Stimulated activated CD4-positive, alpha-beta T cell treated with anti-CD3 and anti-CD28 coated beads, Interleukin-12 subunit alpha, Interleukin-12 subunit beta, amount 100 ng/mL, for 4 hours (primary cell): ENCODE measurements at regions not wholly inside any gene's neighbourhood (a gene's known extent, or its start where the extent isn't known, plus 50 kb on each side); places are given as distances from the start of the nearest gene placed in this dataset.

Experiments used
- DNase-seq: peaks from one replicate; pipeline ENCODE4 v3.0.0-alpha.2; 2020

DNA sequence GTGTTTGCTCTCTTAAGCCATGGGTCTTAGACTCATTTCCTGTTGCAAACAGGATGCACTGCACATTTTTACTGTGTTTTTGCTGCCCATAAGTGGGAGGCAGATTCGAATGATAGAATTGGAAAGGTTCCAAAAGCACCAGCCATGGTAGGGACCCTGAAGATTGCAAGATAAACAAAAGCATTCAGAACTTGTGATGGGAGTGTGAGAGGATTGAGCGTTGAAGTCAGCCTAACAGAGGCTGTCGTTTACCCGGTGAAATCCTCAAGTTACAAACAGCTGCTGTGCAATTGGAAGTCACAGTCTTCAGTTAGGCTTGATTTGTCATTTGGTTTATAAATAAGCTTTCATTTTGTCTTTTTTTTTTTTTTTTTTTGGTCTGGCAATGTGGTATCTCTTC, 192.7 kb upstream of the MKI67 start:
- no peak for DNase-seq

DNA sequence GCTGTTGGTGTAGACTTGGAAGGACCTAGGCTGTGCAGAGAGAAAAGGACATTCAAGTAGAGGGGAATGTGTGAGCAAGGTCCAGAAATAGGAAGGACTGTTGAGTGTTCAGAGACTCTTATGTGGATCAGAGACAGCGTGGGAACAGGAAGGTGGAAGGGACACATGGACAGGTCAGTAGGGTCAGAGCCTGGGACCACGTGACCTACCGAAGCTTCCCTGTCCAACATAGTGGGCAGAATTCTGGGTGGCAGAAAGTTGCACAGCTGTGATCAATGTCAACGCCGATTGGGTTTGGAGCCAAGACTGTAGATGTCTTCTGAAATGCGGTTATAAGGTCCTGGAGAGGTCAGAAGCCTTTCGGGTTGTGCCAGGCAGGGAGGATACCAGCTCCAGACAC, 195.9 kb upstream of the MKI67 start:
- no peak for DNase-seq

DNA sequence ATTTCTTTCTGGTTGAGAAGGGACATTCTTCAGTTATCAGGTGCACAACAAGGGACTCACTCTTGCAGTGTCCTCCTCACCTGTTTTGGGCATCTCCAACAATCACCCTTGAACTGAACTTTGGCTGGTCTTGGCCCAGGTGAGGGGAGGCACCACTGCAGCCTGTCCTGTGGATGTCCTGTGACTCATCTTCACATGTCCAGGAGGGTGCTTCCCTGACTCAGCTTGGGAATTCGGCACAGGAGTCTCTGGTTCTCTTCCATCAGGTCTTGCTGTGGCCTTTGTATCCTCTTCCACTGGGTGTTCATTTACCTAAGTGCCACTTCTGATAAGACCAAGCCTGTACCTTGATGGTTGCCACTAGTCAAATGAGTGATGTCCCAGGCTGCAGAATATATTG, 196.7 kb upstream of the MKI67 start:
- no peak for DNase-seq

DNA sequence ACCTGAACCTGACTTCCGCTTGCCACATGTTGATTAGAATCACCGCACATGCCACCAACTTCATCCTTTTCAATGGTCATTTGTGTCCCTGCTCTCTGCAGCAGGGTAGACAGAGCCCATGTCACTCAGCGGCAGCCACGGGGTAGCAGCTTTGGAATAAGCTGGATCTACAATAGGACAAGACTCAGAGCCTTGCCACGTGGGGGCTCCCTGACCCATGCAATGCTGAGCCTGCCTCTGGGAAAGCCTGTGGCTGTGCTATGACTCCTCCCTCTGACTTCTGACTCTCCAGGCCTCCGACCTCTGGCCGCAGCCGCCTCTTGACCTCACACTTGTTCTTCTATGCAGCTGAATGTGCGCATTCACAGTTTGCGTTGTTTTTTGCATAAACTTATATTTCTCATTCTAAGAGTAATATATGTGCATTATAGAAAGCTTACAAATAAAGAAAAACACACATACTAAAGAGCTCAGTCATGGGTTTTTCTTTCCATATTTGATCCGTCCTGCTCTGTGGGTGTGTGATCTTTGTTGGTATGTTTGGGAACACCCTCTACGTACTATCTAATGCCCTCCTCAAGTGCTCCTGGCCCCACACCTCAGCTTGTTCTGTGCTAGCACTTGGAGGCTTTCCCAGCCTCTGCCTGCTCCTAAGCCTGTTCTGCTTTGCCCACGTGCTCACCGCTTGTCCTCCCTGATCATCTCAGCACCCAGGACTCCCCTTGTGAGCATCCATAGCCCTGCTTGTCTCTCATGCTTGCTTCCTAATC, 198.0 kb upstream of the MKI67 start:
- no peak for DNase-seq

DNA sequence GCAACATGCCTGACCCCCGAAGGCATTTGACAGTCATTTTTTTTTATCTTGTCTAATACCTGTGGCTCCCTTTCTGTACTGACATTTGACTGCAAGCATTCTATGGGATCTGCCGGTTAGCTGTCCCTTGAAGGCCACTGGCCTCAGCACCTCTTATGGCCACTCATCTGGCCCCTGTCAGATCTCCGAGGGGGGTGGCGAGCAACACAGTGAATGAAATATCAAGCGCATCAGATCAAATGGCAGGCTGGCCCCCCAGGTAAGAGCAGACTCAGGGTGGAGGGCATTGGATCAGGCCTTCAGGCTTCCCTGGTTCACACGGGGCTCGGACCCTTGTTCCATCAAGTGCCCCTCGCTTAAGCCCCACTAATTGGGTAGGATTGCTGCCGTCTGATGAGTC, 199.6 kb upstream of the MKI67 start:
- no peak for DNase-seq

DNA sequence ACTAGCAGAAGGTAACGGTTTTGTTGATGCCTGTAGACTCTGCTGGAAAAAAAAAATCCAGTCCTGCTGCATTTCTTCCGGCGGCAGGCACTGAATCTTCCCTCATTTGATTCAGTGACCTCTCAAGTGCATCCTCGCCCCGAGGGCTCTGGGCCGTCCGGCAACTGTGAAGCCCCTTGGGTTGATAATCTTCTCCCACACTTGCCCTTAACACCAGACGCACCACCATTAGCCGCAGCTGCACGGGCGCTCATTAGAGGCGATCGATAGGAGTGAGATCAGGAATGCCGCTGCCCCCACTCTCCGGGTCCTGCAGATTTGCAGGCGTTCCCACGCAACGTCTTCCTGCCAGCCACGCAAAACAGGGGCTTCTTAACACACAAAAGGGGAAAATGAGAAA, 200.0 kb upstream of the MKI67 start:
- no peak for DNase-seq

DNA sequence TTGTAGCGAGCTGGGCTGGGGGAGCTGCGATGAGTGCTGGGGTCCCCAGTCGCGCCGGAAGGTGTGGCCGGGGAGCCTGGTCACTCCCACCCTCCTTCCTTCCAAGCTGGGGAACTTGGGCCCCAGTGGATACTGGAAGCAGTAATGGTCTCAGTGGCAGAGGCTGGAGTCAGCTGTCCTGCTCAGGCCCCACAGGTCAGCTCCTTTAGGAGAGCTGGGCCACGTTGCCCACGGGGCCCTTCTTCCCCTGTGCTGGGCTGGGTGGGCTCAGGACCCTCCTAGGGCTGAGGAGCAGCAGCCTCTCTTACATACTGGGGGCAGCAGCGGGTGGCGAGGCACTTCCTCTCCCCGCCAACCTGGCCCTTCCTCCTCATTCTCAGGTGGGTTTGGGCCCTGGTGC, 200.6 kb upstream of the MKI67 start:
- DNase-seq, result no peak

DNA sequence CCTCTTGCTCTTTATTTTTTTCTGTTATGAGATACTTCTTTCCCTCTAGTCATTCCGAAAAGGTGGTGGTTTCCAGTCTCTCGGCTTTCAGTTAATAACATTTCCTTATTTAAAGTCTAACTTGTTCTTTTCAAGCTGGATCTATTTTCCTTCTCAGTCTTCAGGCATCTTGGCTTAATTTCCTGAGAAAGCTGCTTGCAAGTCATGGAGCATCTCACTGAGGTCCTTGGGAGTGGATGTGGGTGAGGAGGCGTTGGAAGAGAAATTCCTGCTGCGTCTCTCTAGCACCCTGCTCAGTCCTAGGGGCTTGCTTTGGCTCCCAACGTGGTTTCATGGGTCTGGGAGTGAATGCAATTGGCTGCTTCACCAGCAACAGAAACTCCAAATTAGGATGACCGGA, 210.2 kb upstream of the MKI67 start:
- DNase-seq, result no peak

DNA sequence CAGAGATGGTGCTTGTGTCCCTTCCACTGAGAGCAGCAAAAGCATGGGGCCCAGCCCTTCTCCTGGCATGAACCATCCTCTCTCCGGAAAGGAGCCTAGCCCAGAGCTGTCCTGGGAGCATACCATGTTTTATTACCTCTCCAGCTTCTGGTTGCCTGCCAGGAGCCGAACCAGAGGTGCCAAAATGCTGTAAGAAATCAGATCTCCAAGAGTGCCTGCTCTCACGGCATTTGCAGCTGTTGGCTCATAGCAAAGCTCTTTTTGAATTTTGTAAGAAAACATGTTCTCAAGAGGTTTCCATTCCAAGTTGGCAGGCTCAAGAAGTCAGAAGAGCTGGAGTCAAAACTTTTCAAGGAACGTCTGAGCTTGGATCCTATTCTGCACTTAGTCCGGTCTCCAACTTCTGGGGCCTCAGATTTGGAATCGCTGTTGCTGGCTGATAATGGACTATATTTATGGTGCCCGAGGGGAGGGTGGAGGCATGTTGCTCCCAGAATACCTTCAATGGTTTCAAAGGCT, 211.7 kb upstream of the MKI67 start:
- no peak for DNase-seq

DNA sequence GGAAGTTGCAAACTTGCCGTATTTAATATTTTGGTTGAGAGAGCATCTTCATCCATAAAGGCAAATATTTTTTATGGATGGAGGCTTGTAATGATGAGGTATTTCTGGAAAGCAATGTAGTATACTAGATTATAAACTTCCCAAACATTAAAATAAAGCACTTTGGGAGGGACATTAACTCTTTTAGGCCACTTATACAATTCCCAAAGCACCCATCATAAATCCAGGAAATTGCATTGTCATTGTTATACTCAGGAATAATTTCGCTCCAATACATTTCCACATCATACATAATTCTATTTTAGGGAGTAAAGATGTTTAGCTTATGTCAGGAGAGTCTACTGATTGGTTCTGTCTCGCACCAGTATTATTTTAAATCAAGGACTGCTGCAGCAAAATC, 212.7 kb upstream of the MKI67 start:
- DNase-seq, result no peak

DNA sequence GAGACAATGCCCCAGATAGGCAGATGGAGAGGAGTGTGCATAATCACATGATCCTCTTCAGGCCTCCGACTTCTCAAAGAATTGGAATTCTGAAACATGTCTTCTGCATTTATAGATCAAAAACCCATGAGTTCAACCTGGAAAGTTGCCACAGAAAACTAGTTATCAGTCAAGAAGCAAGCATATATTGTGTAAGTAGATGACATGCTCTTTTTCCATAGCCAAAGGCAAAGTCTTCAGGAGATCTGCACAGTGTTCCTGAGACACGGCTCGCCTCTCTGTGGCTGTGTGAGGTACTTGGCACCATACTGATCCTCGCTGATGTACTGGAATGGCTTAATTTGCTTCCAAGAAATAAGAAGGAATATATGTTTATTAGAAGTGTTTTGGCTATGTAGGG, 213.5 kb upstream of the MKI67 start:
- DNase-seq, result no peak

DNA sequence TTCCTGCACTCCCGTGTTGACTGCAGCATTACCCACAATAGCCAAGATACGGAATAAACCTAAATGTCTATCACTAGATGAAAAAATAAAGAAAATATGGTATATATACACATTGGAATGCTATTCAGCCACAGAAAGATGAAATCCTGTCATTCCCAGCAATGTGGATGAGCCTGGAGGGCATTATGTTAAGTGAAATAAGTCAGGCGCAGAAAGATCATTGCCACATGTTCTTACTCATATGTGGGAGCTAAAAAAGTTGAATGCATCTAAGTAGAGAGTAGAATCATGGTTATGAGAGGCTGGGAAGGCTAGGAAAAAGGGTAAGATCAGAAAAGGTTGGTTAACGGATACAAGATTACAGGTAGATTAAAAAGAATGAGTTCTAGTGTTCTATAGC, 219.1 kb upstream of the MKI67 start:
- DNase-seq, result no peak

DNA sequence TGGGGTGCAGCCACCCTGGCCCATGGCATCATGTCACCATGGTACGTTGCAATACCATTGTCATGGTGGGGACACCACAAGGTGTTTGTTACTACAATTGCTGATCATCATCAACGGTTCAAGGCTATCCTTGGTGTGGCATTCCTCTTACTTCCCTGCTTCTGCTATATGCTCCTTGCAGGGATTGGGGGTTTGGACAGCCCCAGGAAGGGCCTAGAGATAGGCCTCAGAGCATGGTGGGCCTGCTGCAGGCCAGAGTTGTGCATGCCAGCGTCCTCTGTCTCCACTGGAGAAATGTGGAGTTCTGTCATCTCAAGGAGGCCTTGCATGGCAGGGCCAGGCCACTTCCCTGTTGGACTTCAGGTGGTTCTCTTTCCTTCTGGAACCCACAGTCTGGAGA, 234.6 kb upstream of the MKI67 start:
- no peak for DNase-seq

DNA sequence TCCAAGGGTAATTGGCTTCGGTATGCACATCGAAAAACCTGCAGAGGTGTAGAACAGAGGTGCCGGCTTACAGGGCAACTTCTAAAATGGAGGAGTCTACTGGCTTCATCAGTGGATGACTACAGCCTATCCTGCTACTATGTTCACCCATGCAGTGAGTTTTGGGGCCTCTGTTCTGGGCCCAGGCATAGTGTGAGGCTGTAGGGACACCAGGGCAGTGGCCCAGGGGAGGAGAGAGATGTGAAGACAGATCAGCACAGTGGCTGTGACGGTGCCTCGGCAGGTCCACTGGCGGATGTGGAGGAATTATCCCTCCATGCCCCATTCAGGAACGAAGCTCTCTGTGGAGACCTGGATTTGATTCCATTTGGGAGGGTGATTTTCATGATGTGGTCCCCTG, 235.3 kb upstream of the MKI67 start:
- no peak for DNase-seq

DNA sequence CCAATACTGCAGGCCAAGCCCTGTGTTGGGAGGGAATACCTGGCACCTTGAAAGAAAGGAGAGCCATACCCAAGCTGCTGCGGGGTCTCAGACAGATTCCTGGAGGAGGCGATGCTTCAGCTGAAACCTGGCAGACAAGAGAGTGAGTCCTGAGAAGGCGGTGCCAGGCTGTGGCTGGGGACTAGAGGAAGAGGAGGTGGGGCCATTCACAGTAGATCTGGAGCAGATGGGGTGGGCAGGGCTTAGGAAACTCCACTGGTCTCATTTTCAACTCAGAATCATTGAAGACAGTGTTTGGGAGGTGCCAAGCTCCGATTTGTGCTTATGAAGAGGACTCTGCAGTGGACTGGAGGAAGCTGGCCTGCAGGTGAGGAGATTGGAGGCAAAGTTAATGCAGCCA, 236.3 kb upstream of the MKI67 start:
- no peak for DNase-seq

DNA sequence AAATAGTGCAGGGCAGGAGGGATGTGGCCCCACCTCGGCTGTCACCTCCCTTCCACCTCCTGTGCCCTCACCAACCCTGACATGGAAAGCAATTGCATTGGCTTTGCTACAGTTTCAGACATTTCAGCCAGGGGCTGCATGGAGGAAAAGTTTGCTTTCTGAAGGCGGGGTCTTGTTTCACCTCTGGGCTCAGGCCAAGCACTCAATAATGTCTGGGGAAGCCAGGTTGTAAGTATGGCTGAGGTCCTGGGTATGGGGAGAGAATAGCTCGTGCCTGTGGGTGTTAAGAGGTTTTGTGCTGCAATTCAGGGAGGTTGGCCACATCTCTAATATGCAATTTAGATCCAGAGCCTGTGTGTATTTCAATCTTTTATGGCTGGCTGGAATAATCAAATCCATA, 238.4 kb upstream of the MKI67 start:
- DNase-seq, result no peak

DNA sequence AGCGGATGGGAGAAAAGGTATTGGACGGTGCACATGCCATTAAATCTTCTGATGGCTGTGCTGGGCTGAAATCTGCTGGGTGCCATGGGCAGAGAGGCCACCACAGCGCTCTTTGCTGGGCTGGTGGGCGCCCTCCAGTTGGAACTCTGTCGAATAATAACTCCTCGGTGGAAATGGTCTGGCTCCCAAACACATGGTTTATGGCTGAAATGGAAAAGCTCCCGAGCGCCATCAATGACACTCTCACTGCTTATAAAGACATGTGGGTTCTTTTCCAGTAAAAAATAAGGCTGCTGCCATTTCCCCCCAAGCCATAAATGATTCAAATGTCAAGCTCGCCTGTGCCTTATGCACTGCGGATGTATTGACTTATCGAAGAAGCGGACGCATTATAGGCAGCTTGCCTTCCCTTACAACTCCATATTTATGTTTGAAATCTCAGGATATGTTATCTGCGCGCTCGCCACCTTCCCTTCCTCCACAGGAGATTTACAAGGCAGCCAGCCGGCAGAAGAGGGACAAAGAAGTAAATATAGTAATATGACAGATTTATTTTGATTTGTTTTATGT, 239.0 kb upstream of the MKI67 start:
- no peak for DNase-seq

DNA sequence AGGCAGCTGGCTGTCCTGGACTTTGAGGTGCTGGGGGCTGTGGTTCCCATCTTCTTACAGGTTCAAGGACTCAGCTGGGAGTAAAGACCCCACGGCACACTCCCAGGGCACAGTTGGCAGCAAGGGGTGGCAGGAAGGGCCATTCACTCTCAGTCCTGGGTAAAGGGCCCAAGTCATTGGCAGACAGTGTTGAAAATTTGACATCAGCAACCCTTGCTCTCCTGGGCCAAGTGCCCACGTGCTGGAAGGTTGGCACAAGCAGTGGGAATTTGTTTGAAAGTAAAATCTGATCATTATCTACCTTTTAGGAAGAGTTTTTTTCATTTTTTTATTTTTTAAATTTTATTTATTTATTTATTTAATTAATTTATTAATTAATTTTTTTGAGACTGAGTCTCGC, 241.6 kb upstream of the MKI67 start:
- DNase-seq, result no peak

DNA sequence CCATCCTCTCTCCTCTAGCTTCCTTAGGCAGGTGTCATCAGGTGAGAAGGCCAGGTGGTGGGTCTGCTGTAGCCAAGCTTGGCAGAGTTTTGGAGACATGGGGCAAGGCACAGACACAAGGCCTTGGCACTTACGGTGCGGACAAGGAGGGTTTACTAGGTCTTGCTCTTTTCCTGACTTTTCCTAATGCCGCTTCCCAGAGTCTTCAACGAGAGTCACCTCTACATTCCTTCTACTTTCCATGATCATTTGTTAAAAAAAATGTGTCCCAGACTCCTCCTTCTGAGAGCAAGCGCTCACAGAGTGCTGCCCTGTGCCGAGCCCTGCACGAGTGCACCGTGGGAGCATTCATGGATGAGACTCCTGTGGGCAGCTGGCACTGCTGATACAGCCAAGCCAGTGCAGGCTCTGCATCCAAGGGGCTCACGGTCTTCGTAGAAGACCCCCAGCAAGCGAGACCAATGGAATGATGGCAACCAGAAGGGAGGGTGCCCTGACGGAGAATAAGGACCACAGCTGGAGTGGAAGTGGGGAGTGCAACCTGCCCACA, 243.0 kb upstream of the MKI67 start:
- no peak for DNase-seq

DNA sequence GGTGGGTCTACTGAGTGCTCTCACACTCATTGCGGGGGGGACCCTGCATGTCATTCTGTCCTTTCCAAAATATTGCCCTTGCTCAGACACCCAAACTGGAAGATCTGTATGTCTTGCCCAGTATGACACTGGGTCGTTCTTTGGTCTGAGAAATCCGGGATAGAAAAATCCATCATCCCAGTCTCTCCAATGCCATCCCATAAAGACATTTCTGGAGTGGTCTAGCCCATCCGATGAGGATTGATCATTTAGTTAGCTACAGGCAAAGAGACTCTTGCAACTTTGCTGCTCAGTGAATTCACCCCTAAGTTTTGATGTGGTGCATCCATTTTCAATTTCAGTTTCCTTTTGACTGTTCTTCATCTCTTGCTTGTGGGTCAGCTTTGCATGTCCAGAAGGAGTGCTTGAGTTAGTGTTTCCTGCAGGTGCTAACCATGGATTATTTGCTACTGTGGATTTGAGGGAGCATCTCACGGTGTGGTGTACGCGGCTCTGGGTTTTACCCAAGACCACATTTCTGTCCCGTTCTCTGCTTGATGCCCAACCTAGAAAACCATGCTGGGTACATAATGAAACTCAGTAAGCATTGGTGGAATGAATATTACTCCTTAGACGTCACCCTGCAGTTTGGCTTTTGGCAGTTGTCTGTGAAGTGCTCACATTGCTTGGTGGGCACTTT, 247.0 kb upstream of the MKI67 start:
- DNase-seq, result no peak

DNA sequence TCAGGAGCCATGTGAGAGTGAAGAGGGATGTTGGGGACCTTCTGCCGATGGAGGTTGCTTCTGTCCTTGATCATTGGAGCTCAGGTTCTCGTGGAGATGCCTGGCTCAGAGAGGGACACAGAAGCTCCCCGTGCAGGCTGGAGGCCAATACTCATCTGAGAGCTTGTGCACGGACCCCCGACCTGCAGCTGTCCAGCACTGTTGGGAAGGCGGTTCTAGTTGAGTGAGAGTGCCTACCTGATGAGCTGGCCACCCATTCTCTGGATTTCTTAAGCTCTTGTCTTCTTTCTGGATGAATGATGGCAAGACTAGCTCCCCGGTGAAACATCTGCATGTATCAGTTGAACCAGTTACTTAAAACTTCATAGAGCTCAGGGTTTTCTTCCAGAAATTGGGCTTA, 247.6 kb upstream of the MKI67 start:
- DNase-seq, result no peak

DNA sequence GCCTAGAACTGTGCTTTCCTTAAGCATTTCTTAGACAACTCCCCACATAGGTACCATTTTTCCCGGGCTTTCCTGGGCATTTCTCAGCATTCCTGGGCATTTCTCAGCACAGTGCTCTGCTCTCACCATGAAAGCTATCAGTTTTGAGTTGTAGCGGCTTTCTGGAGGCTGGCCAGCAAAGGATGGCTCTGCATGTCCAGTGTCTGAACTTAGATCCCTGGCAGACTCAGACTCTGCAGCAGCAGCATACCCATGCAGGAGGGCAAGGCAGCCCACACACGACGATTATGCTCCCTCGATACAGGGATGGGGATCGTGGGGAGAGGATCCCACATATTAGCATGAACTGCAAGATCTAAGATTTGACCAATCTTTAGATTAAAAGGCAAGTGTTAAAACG, 248.9 kb upstream of the MKI67 start:
- no peak for DNase-seq

DNA sequence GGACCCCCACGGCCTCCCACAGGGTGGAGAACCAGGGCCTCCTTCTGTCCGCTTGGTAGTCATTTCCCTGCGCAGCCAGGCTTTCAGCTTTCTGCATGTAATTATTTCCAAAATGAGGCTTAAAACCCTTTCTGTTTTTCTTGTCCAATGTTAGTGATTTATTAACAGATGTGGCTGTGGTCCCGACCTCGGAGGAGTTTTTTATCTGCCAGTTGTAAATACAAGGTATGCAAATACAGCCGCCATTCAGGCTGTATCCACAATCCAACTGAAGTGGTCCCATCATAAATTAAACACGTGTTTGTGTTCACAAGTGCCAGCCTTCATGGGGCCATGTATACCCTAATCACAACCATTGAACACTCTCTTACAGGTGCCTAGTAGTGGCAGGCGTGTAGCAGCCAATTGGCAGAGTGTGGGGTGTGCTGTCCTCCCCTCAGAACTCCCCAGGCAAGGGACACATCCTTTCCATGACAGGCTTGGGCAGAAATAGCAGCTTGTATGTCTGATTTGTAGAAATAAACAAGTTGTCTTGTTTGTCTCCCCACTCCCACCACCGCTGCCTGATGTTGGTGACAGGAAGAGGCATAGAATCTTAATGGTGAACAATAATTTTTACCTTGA, 251.3 kb upstream of the MKI67 start:
- DNase-seq, result no peak

DNA sequence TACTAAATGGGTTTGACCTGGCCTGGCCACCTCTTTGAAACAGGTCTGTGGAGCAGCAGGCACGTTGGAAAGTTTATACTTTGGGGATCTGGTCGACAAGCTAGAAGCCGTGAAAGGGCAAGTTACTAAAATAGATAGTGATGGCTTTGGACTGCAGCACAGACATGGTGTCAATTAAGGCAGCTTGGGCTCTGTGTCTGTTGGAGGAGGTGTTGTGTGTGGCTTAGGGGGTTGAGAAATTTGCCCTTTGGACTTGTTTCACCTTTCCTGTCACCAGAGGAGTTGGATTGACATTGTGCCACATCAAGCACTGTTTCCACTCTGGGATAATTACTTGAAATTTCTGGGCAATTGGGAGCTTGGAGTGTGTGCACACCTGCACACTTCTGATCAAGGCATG, 251.8 kb upstream of the MKI67 start:
- no peak for DNase-seq
